ENCODE measurements at regions not wholly inside any gene's neighbourhood (a gene's known extent, or its start where the extent isn't known, plus 50 kb on each side); places are given as distances from the start of the nearest gene placed in this dataset.

DNA sequence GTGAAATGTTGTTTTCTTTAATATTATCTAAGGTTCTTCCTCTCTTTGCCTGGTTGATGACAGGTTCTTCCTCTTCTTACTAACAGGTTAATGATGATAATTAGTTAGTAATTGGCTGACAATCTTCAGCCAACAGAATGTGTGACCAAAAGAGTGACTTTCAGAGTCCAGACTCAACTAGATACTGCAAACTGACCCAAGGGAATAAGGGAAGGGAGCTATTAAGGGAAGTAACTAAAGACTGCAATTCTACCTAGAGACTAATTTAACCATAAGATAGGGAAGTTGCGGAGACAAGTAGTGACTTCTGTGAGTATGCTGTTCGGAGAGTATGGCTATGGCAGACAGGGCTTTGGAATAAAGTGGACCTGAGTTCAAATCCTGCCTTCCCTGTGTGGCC lies 127.3 kb upstream of the TACR1 start:
- DNase-seq (ENCODE audit: extremely low read depth, low read depth) = no peak
- no peak for TF ChIP-seq CTCF (IDR thresholded peaks at IDR 0.05; ENCODE audit: low read depth, low read length)

DNA sequence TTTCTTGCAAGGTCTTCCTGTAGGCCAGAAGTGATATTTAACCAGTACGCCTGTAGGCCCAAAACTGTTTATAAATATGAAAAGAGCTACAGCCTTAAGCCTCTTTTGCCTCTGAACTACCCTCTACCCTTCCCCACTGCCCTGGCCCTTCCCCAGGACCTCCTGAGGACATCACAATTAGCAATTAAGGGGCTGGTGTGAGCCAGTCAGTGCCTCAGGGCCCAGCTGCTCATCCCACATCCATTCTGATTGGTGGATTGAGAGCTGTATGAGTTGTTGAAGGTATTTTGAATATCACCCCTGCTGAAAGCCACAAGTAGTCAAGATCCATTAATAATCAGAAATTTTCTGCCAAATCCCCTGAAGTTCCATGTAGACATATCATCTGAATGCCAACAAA lies 126.3 kb upstream of the TACR1 start:
- no peak for DNase-seq (ENCODE audit: extremely low read depth, low read depth)
- no peak for TF ChIP-seq CTCF (IDR thresholded peaks at IDR 0.05; ENCODE audit: low read depth, low read length)

GRCh38 chr2:75324861-75325284 lies 125.6 kb upstream of the TACR1 start:
- TF ChIP-seq CTCF (IDR thresholded peaks at IDR 0.05; ENCODE audit: low read depth, low read length) = no peak
- DNase-seq (ENCODE audit: extremely low read depth, low read depth) = no peak

DNA sequence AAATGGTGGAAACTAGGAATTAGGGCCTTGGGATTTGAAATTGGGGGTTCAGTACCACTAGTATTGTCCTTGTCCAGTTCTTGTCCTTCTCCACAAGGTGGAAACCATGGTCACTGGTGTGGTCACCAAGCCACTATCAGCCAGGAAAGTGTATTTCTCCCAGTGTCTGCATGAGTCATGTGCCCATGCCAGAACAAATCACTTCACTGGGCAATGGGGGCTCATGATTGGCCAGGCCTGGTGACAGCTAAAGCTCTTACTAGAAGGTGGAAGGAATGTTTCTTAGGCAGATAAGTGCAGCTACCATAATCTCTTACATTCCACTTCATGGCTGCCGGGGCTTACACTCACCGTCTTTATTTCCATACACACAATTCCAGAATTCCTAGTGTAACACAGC lies 124.8 kb upstream of the TACR1 start:
- no peak for TF ChIP-seq CTCF (IDR thresholded peaks at IDR 0.05; ENCODE audit: low read depth, low read length)
- DNase-seq (ENCODE audit: extremely low read depth, low read depth) = no peak

DNA sequence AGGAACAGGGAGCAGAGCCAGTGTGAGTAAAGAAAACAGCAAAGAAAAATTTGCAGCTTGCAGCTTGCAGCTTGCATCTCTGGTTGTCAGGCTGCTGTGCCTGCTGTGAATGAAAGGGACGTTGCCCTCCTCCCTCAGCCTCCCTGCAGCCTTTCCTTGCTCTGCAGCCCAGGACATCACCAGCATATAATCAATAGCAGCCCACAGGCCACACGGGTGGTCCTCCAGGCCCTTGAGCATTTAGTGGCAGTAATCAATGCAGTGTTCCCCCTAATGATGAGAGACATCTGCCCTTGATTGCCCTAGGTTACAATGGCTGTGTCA lies 122.2 kb upstream of the TACR1 start:
- no peak for TF ChIP-seq CTCF (IDR thresholded peaks at IDR 0.05; ENCODE audit: low read depth, low read length)
- no peak for DNase-seq (ENCODE audit: extremely low read depth, low read depth)

DNA sequence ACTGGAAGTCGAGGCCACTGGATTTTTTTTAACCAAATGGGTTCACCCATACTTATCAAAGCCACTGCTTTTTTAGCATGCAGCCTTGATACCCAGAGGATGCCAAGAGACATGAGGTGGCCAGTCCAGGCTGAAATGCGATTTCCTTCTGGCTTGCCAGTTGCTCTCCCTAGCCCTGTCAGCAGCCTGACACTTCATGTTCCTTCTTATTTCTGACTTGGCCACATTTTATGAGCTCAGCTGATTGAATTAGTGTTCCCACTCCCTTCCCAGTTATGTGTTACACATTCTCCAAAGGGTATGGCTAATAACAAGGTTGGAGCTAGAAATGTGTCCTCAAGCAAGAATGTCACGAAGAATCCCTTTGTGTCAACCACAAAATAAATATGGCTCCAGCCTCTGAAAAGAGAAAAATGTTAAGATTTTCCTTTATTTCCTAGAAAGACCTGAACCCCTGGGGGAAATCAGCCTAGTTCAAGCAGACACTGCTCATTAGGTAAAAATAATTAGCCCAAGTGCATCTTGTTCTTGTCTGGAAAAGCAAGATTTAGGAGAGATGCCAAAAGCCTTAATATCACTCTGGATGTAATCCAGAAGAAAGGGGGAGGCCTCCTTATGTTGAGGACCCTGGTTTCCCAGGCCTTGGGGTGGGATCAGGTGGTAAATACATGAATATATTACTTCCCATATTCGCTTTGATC lies 121.7 kb upstream of the TACR1 start:
- TF ChIP-seq CTCF (IDR thresholded peaks at IDR 0.05; ENCODE audit: low read depth, low read length) = no peak
- no peak for DNase-seq (ENCODE audit: extremely low read depth, low read depth)

DNA sequence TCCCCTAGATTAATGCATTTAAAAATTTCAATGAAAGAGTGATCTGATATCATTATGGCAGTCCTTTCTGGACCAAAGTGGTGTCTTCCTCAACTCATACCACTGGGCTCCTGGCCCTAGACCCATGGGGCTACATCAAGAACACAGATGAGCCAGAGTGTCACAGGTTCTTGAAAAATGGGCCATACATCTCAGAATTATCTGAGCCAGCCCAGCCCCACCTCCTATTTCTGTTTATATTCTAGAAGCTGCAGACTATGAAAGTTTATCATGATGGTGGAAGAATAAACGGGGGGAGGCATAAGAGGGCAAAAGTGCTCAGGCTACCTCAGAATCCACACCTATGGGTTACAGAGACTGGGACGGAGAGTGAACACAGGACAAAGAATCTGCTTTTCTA lies 120.6 kb upstream of the TACR1 start:
- TF ChIP-seq CTCF (IDR thresholded peaks at IDR 0.05; ENCODE audit: low read depth, low read length) = no peak
- DNase-seq (ENCODE audit: extremely low read depth, low read depth) = no peak
